ENCODE measurements at regions not wholly inside any gene's neighbourhood (a gene's known extent, or its start where the extent isn't known, plus 50 kb on each side); places are given as distances from the start of the nearest gene placed in this dataset.

GRCh38 chr5:81883371-81883770 lies 88.5 kb upstream of the ATG10 start:
- H3K4me1 ChIP-seq (ENCODE audit: control insufficient read depth in 2 of 3, insufficient read depth in 2 of 3, low read depth in 1 of 3, low read length in 3 of 3) = no peaks in the 10 kb centered on the region
- no peaks in the 10 kb centered on the region for H3K9me3 ChIP-seq (ENCODE audit: control insufficient read depth in 2 of 3, insufficient read depth in 1 of 3, low read length in 3 of 3)
- H3K36me3 ChIP-seq (ENCODE audit: control insufficient read depth in 2 of 3, insufficient read depth in 3 of 3, low read length in 3 of 3) = no peaks in the 10 kb centered on the region
- TF ChIP-seq CTCF (IDR thresholded peaks at IDR 0.05; ENCODE audit: borderline replicate concordance, extremely low read depth, insufficient read depth) = no peak
- DNase-seq = no peak
- H3K27me3 ChIP-seq (ENCODE audit: control insufficient read depth, insufficient read depth, low read length) = no peaks in the 10 kb centered on the region
- intact Hi-C loops (cut with DNase I) = no loop called here
- no peak overlapping the region for H3K27ac ChIP-seq (ENCODE audit: low read depth in 2 of 2, low read length in 2 of 2)
- FAIRE-seq = no peak
- H3K4me3 ChIP-seq (ENCODE audit: low read length in 3 of 3) = no peak overlapping the region
- H3K9ac ChIP-seq (ENCODE audit: low read length in 3 of 3) = no peak overlapping the region

- no peak for TF ChIP-seq CTCF (IDR thresholded peaks at IDR 0.05; ENCODE audit: borderline replicate concordance, extremely low read depth, insufficient read depth)
- intact Hi-C loops (cut with DNase I) = no loop called here
- no peak for DNase-seq
- Histone ChIP-seq H3K9me3 (ENCODE audit: control insufficient read depth in 2 of 3, insufficient read depth in 1 of 3, low read length in 3 of 3) (no peaks in the 10 kb centered on the region), H3K27me3 (ENCODE audit: control insufficient read depth, insufficient read depth, low read length) (no peaks in the 10 kb centered on the region), H3K36me3 (ENCODE audit: control insufficient read depth in 2 of 3, insufficient read depth in 3 of 3, low read length in 3 of 3) (no peaks in the 10 kb centered on the region), H3K9ac (ENCODE audit: low read length in 3 of 3) (no peak overlapping the region), H3K27ac (ENCODE audit: low read depth in 2 of 2, low read length in 2 of 2) (no peak overlapping the region), H3K4me1 (ENCODE audit: control insufficient read depth in 2 of 3, insufficient read depth in 2 of 3, low read depth in 1 of 3, low read length in 3 of 3) (no peaks in the 10 kb centered on the region), H3K4me3 (ENCODE audit: low read length in 3 of 3) (no peak overlapping the region)
- FAIRE-seq = no peak
These were observed 90.2 kb upstream of the ATG10 start for GRCh38 chr5:81881595-81881994.

- Histone ChIP-seq H3K9ac (ENCODE audit: low read length in 3 of 3) (no peak overlapping the region), H3K27ac (ENCODE audit: low read depth in 2 of 2, low read length in 2 of 2) (no peak overlapping the region), H3K36me3 (ENCODE audit: control insufficient read depth in 2 of 3, insufficient read depth in 3 of 3, low read length in 3 of 3) (no peaks in the 10 kb centered on the region), H3K4me3 (ENCODE audit: low read length in 3 of 3) (no peak overlapping the region), H3K4me1 (ENCODE audit: control insufficient read depth in 2 of 3, insufficient read depth in 2 of 3, low read depth in 1 of 3, low read length in 3 of 3) (no peaks in the 10 kb centered on the region), H3K27me3 (ENCODE audit: control insufficient read depth, insufficient read depth, low read length) (no peaks in the 10 kb centered on the region), H3K9me3 (ENCODE audit: control insufficient read depth in 2 of 3, insufficient read depth in 1 of 3, low read length in 3 of 3) (no peaks in the 10 kb centered on the region)
- TF ChIP-seq CTCF (IDR thresholded peaks at IDR 0.05; ENCODE audit: borderline replicate concordance, extremely low read depth, insufficient read depth) = no peak
- intact Hi-C loops (cut with DNase I) = no loop called here
- DNase-seq (no peak), FAIRE-seq (no peak)
These were observed 91.9 kb upstream of the ATG10 start for GRCh38 chr5:81879936-81880335.

- no peaks in the 10 kb centered on the region for H3K27me3 ChIP-seq (ENCODE audit: control insufficient read depth, insufficient read depth, low read length)
- no peak overlapping the region for H3K4me3 ChIP-seq (ENCODE audit: low read length in 3 of 3)
- intact Hi-C loops (cut with DNase I) = no loop called here
- no peak for DNase-seq
- TF ChIP-seq CTCF (IDR thresholded peaks at IDR 0.05; ENCODE audit: borderline replicate concordance, extremely low read depth, insufficient read depth) = no peak
- no peak overlapping the region for H3K27ac ChIP-seq (ENCODE audit: low read depth in 2 of 2, low read length in 2 of 2)
- no peak overlapping the region for H3K9ac ChIP-seq (ENCODE audit: low read length in 3 of 3)
- no peak for FAIRE-seq
- no peaks in the 10 kb centered on the region for H3K4me1 ChIP-seq (ENCODE audit: control insufficient read depth in 2 of 3, insufficient read depth in 2 of 3, low read depth in 1 of 3, low read length in 3 of 3)
- H3K9me3 ChIP-seq (ENCODE audit: control insufficient read depth in 2 of 3, insufficient read depth in 1 of 3, low read length in 3 of 3) = no peaks in the 10 kb centered on the region
- no peaks in the 10 kb centered on the region for H3K36me3 ChIP-seq (ENCODE audit: control insufficient read depth in 2 of 3, insufficient read depth in 3 of 3, low read length in 3 of 3)
These were observed 93.5 kb upstream of the ATG10 start for GRCh38 chr5:81878333-81878732.

Measured in kidney (tissue), 13 donors.